Right kidney (tissue), 1 donor: ENCODE measurements at regions not wholly inside any gene's neighbourhood (a gene's known extent, or its start where the extent isn't known, plus 50 kb on each side); places are given as distances from the start of the nearest gene placed in this dataset.
"Not testable (repeated sequence)": the region's sequence is repeated elsewhere in the genome, so short reads cannot be mapped to it uniquely, and the experiment has no call there.

ENCODE experiments used
- DNase-seq: peaks from one replicate; pipeline ENCODE4 v3.0.0-alpha.2; 2016

- DNase-seq, result no peak
Measured at GRCh38 chr16:26809461-26809860, 257.3 kb upstream of the C16orf82 start.

- no peak for DNase-seq
Measured at GRCh38 chr16:26816266-26816665, 250.5 kb upstream of the C16orf82 start.

GRCh38 chr16:26816885-26817571 is 249.7 kb upstream of the C16orf82 start:
- no peak for DNase-seq

GRCh38 chr16:26818393-26818792 is 248.3 kb upstream of the C16orf82 start:
- DNase-seq, result no peak

GRCh38 chr16:26824469-26824868 is 242.3 kb upstream of the C16orf82 start:
- no peak for DNase-seq

GRCh38 chr16:26826500-26826899 is 240.2 kb upstream of the C16orf82 start:
- DNase-seq, result no peak

GRCh38 chr16:26827386-26827785 is 239.3 kb upstream of the C16orf82 start:
- DNase-seq, result no peak

GRCh38 chr16:26830428-26831127 is 236.1 kb upstream of the C16orf82 start:
- no peak for DNase-seq

GRCh38 chr16:26836114-26836513 is 230.6 kb upstream of the C16orf82 start:
- DNase-seq, result not testable (repeated sequence)

- no peak for DNase-seq
Measured at GRCh38 chr16:26838931-26839330, 227.8 kb upstream of the C16orf82 start.

- no peak for DNase-seq
Measured at GRCh38 chr16:26840691-26841090, 226.0 kb upstream of the C16orf82 start.

- DNase-seq, result no peak
Measured at GRCh38 chr16:26856271-26856670, 210.5 kb upstream of the C16orf82 start.

- no peak for DNase-seq
Measured at GRCh38 chr16:26856791-26857190, 209.9 kb upstream of the C16orf82 start.

- no peak for DNase-seq
Measured at GRCh38 chr16:26857371-26857770, 209.4 kb upstream of the C16orf82 start.

- no peak for DNase-seq
Measured at GRCh38 chr16:26860506-26860905, 206.2 kb upstream of the C16orf82 start.

GRCh38 chr16:26863931-26864330 is 202.8 kb upstream of the C16orf82 start:
- no peak for DNase-seq

- DNase-seq, result not testable (repeated sequence)
Measured at GRCh38 chr16:26874318-26874717, 192.4 kb upstream of the C16orf82 start.

- DNase-seq, result no peak
Measured at GRCh38 chr16:26877421-26877820, 189.3 kb upstream of the C16orf82 start.

GRCh38 chr16:26885674-26886073 is 181.1 kb upstream of the C16orf82 start:
- DNase-seq, result no peak

- DNase-seq, result no peak
Measured at GRCh38 chr16:26889740-26890139, 177.0 kb upstream of the C16orf82 start.

GRCh38 chr16:26898200-26898599 is 168.5 kb upstream of the C16orf82 start:
- DNase-seq, result no peak

GRCh38 chr16:26901196-26901861 is 165.4 kb upstream of the C16orf82 start:
- no peak for DNase-seq

GRCh38 chr16:26901983-26902382 is 164.7 kb upstream of the C16orf82 start:
- no peak for DNase-seq

GRCh38 chr16:26905336-26905735 is 161.4 kb upstream of the C16orf82 start:
- no peak for DNase-seq
